ENCODE measurements at regions not wholly inside any gene's neighbourhood (a gene's known extent, or its start where the extent isn't known, plus 50 kb on each side); places are given as distances from the start of the nearest gene placed in this dataset.

GRCh38 chr22:48456449-48456848 is 1371.2 kb downstream of the BRD1 start:
- ATAC-seq (peak in 1 of 4 donors; percentile 39), DNase-seq (no peak)
- WGBS, 4 donors = 56 to 82% (median 78%) methylated on average over 8 of the region's 8 CpGs
- no peak overlapping the region for H3K27ac ChIP-seq
- TF ChIP-seq, protein P1, sequence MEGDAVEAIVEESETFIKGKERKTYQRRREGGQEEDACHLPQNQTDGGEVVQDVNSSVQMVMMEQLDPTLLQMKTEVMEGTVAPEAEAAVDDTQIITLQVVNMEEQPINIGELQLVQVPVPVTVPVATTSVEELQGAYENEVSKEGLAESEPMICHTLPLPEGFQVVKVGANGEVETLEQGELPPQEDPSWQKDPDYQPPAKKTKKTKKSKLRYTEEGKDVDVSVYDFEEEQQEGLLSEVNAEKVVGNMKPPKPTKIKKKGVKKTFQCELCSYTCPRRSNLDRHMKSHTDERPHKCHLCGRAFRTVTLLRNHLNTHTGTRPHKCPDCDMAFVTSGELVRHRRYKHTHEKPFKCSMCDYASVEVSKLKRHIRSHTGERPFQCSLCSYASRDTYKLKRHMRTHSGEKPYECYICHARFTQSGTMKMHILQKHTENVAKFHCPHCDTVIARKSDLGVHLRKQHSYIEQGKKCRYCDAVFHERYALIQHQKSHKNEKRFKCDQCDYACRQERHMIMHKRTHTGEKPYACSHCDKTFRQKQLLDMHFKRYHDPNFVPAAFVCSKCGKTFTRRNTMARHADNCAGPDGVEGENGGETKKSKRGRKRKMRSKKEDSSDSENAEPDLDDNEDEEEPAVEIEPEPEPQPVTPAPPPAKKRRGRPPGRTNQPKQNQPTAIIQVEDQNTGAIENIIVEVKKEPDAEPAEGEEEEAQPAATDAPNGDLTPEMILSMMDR (IDR thresholded peaks at IDR 0.05) = no peak
- TF ChIP-seq POLR2A (IDR thresholded peaks at IDR 0.05) = no peak
- H3K27me3 ChIP-seq = peaks cover 0 to 12% (median 0%) of the 10 kb centered on the region in 9 donors
- no peaks in the 10 kb centered on the region for H3K9me3 ChIP-seq
- no peak overlapping the region for H3K4me3 ChIP-seq
- intact Hi-C loops (cut with DNase I) = no loop called here
- H3K36me3 ChIP-seq = no peaks in the 10 kb centered on the region
- H3K4me1 ChIP-seq = no peaks in the 10 kb centered on the region

DNA sequence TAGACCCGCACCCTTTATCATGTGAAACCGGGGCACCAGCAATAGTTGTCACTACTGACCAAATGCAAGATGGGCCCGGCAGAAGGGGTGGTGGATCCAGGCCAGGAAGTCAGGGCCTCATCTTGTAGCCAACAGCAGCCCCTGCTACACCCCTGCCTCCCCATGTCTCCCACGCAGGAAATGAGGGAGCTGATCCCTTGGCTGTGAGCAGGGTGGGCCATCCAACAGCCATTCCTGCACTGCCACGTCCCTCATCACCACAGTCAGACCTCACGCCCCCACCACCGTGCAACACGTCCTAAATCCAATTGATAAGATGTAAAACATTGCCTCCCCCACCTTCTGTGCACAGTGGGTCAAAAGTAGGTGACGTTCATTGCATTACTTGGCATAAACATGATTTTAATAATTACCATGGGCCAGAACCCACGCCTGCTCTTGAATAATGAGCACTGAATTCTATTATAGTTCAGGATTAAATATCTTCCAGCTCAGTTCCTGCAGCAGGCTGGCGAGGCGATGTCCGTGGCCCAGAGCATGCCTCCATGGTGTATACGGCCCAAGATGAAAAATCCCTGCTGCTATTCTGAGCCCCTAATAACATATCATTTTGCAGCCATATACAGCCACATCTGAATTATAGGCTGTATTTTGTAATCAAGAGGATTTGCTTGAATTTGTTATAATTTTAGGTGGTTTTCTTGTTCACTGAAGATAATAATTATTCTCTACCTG is 1373.8 kb downstream of the BRD1 start:
- no peak overlapping the region for H3K27ac ChIP-seq
- no peaks in the 10 kb centered on the region for H3K36me3 ChIP-seq
- DNase-seq (no peak), ATAC-seq (no peak)
- no peaks in the 10 kb centered on the region for H3K9me3 ChIP-seq
- H3K4me1 ChIP-seq = no peaks in the 10 kb centered on the region
- intact Hi-C loops (cut with DNase I) = no loop called here
- no peak for TF ChIP-seq POLR2A (IDR thresholded peaks at IDR 0.05)
- TF ChIP-seq, protein P1 (IDR thresholded peaks at IDR 0.05) = no peak
- H3K4me3 ChIP-seq = no peak overlapping the region
- peaks cover 0 to 27% (median 3%) of the 10 kb centered on the region in 9 donors for H3K27me3 ChIP-seq
- 69 to 78% (median 74%) methylated on average over 13 to 14 of the region's 14 CpGs for WGBS, 4 donors

- DNase-seq = no peak
- intact Hi-C loops (cut with DNase I) = no loop called here
- WGBS, 4 donors = 85 to 89% (median 87%) methylated on average over 7 of the region's 7 CpGs
- no peaks in the 10 kb centered on the region for H3K4me1 ChIP-seq
- H3K9me3 ChIP-seq = no peaks in the 10 kb centered on the region
- no peaks in the 10 kb centered on the region for H3K36me3 ChIP-seq
- H3K27me3 ChIP-seq = peaks cover 0 to 28% (median 7%) of the 10 kb centered on the region in 9 donors
- ATAC-seq = no peak
- TF ChIP-seq, protein P1 (IDR thresholded peaks at IDR 0.05) = no peak
- TF ChIP-seq POLR2A (IDR thresholded peaks at IDR 0.05) = no peak
- no peak overlapping the region for H3K4me3 ChIP-seq
- no peak overlapping the region for H3K27ac ChIP-seq
Measured at GRCh38 chr22:48453171-48453570, 1374.5 kb downstream of the BRD1 start.

- DNase-seq (no peak), ATAC-seq (no peak)
- Histone ChIP-seq H3K36me3 (no peaks in the 10 kb centered on the region), H3K9me3 (no peaks in the 10 kb centered on the region), H3K27me3 (peaks cover 0 to 32% (median 7%) of the 10 kb centered on the region in 9 donors), H3K4me1 (no peaks in the 10 kb centered on the region), H3K4me3 (no peak overlapping the region), H3K27ac (no peak overlapping the region)
- intact Hi-C loops (cut with DNase I) = no loop called here
- 81 to 89% (median 83%) methylated on average over 10 of the region's 10 CpGs for WGBS, 4 donors
- TF ChIP-seq POLR2A (IDR thresholded peaks at IDR 0.05) = no peak
- TF ChIP-seq, protein P1 (IDR thresholded peaks at IDR 0.05) = no peak
Measured at GRCh38 chr22:48452766-48453165, 1374.9 kb downstream of the BRD1 start.

All from heart left ventricle (tissue), 16 donors.